Endodermal cell (in vitro differentiated cells): ENCODE measurements at regions not wholly inside any gene's neighbourhood (a gene's known extent, or its start where the extent isn't known, plus 50 kb on each side); places are given as distances from the start of the nearest gene placed in this dataset.

Experiments
- DNase-seq: peaks from one replicate; pipeline ENCODE4 v3.0.0-alpha.2; 2017
- H3K27ac ChIP-seq: 2 replicates; pipeline ENCODE4 v1.5.1; 2013; ENCODE audit warnings: mild to moderate bottlenecking, low read depth, low read length, moderate library complexity
- H3K27me3 ChIP-seq: 2 replicates; pipeline ENCODE4 v1.6.1; 2013; ENCODE audit warnings: mild to moderate bottlenecking, low read length, moderate library complexity; ENCODE audit not compliant: insufficient read depth, control insufficient read depth, poor library complexity, severe bottlenecking
- H3K36me3 ChIP-seq: 2 replicates; pipeline ENCODE4 v1.7.0; 2013; ENCODE audit warnings: mild to moderate bottlenecking, low read length, moderate library complexity; ENCODE audit not compliant: control insufficient read depth, insufficient read depth
- H3K4me1 ChIP-seq: one replicate; pipeline ENCODE4 v1.7.0; 2013; ENCODE audit warnings: low read length; ENCODE audit not compliant: control insufficient read depth, insufficient read depth
- H3K4me3 ChIP-seq: 2 replicates; pipeline ENCODE4 v1.5.1; 2013; ENCODE audit warnings: mild to moderate bottlenecking, low read length, moderate library complexity
- H3K9ac ChIP-seq: 2 replicates; pipeline ENCODE4 v1.6.1; 2013; ENCODE audit warnings: mild to moderate bottlenecking, low read length, moderate library complexity; ENCODE audit not compliant: poor library complexity, severe bottlenecking; ENCODE audit errors: extremely low read depth
- H3K9me3 ChIP-seq: 2 replicates; pipeline ENCODE4 v1.6.1; 2013; ENCODE audit warnings: mild to moderate bottlenecking, low read length, moderate library complexity; ENCODE audit not compliant: control insufficient read depth
- H3K27ac Mint-ChIP-seq: 2 replicates; pipeline ENCODE4 v1.8.0; 2020; ENCODE audit warnings: mixed read lengths
- H3K27me3 Mint-ChIP-seq: 2 replicates; pipeline ENCODE4 v1.8.0; 2021; ENCODE audit warnings: mild to moderate bottlenecking, mixed read lengths; ENCODE audit not compliant: insufficient read depth
- H3K36me3 Mint-ChIP-seq: 2 replicates; pipeline ENCODE4 v1.8.0; 2020; ENCODE audit warnings: low read depth, mixed read lengths
- H3K4me1 Mint-ChIP-seq: 2 replicates; pipeline ENCODE4 v1.8.0; 2020; ENCODE audit warnings: mixed read lengths
- H3K4me3 Mint-ChIP-seq: 2 replicates; pipeline ENCODE4 v1.8.0; 2020; ENCODE audit warnings: mild to moderate bottlenecking, moderate library complexity, mixed read lengths
- H3K9me3 Mint-ChIP-seq: 2 replicates; pipeline ENCODE4 v1.8.0; 2020; ENCODE audit warnings: mild to moderate bottlenecking, mixed read lengths
- WGBS, 2 experiments: methylation state at CpG; one replicate each; pipeline versions ENCODE4 v1.1.5 to v1.1.7; 2013; ENCODE audit warnings: missing lambda C conversion rate in 2 of 2, mixed read lengths in 1 of 2; ENCODE audit not compliant: insufficient coverage in 1 of 2, insufficient read length in 1 of 2; 5-methylcytosine and 5-hydroxymethylcytosine counted together
- TF ChIP-seq, protein P1 (sequence below): fragments of 200-600 bp; sonication (generic); conservative IDR thresholded peaks from 2 replicates; pipeline ENCODE4 v1.5.0; 2021; ENCODE audit warnings: antibody characterized with exemption, mild to moderate bottlenecking

DNA sequence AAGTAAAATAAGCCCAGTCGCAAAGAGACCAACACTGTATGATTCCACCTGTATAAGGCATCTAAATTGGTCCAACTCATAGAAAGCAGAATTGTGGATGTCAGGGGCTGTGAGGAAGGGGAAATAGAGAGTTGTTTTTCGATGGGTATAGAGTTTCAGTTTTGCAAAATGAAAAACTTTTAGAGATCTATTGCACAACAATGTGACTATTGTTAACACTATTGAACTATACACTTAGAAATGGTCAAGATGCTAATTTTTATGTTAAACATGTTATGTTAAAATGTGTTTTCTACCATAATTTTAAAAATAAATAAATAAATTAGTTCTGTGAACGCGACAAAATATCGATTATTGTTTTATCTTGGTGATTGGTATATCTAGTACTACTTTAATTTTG lies 192.4 kb downstream of the PTGER3 start:
- Histone ChIP-seq H3K9ac (no peak overlapping the region), H3K9me3 (no peaks in the 10 kb centered on the region), H3K36me3 (no peaks in the 10 kb centered on the region), H3K4me3 (no peak overlapping the region), H3K4me1 (no peaks in the 10 kb centered on the region), H3K27me3 (no peaks in the 10 kb centered on the region), H3K27ac (no peak overlapping the region)
- H3K36me3 Mint-ChIP-seq, result no peaks in the 10 kb centered on the region
- no peaks in the 10 kb centered on the region for H3K27me3 Mint-ChIP-seq
- H3K27ac Mint-ChIP-seq, result no peak overlapping the region
- peaks cover 3% of the 10 kb centered on the region for H3K9me3 Mint-ChIP-seq
- H3K4me3 Mint-ChIP-seq, result no peak overlapping the region
- no peak for DNase-seq
- TF ChIP-seq, protein P1, sequence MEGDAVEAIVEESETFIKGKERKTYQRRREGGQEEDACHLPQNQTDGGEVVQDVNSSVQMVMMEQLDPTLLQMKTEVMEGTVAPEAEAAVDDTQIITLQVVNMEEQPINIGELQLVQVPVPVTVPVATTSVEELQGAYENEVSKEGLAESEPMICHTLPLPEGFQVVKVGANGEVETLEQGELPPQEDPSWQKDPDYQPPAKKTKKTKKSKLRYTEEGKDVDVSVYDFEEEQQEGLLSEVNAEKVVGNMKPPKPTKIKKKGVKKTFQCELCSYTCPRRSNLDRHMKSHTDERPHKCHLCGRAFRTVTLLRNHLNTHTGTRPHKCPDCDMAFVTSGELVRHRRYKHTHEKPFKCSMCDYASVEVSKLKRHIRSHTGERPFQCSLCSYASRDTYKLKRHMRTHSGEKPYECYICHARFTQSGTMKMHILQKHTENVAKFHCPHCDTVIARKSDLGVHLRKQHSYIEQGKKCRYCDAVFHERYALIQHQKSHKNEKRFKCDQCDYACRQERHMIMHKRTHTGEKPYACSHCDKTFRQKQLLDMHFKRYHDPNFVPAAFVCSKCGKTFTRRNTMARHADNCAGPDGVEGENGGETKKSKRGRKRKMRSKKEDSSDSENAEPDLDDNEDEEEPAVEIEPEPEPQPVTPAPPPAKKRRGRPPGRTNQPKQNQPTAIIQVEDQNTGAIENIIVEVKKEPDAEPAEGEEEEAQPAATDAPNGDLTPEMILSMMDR, result no peak
- H3K4me1 Mint-ChIP-seq, result no peaks in the 10 kb centered on the region
- WGBS, 2 experiments, result 91% methylated on average over 1 of the region's 5 CpGs; no CpG with 5 or more reads in 1 of the 2 experiments

DNA sequence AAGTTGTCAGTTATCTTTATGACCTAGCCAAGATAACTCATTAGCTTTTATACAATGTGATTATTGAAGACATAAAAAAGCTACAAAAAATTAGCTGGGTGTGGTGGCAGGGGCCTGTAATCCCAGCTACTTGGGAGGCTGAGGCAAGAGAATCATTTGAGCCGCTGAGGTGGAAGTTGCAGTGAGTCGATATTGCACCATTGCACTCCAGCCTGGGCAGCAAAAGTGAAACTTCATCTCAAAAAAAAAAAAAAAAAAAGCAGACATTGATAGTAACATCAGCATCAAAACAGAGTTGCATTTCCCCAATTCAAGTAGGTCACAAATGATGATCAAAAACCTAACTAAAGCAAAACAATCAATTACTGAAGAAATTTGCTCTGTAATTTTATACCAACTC lies 191.4 kb downstream of the PTGER3 start:
- TF ChIP-seq, protein P1, result no peak
- Mint-ChIP-seq H3K4me3 (no peak overlapping the region), H3K27ac (no peak overlapping the region), H3K9me3 (peaks cover 2% of the 10 kb centered on the region), H3K27me3 (no peaks in the 10 kb centered on the region), H3K36me3 (no peaks in the 10 kb centered on the region), H3K4me1 (no peaks in the 10 kb centered on the region)
- Histone ChIP-seq H3K9ac (no peak overlapping the region), H3K4me3 (no peak overlapping the region), H3K27ac (no peak overlapping the region), H3K9me3 (no peaks in the 10 kb centered on the region), H3K36me3 (no peaks in the 10 kb centered on the region), H3K27me3 (no peaks in the 10 kb centered on the region), H3K4me1 (no peaks in the 10 kb centered on the region)
- no peak for DNase-seq
- WGBS, 2 experiments, result 85% methylated on average over 2 of the region's 2 CpGs; no CpG with 5 or more reads in 1 of the 2 experiments

DNA sequence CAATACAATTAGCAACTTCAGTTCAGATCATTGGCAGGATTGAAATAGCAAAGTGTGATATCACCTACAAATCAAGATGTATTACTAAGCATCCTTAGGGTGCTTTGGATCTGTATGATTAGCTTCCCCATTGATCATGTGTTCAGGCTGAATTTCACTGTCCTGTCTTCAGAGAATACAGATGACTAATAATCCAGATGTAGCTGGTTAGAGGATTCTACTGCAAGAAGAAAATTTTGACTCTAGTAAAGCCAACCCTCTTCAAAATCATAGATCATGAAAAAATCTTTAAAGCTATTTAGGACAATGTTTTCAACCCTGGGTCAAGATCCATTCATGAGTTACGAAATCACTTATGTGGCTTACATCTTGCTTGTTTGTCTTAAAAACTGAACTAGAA lies 184.4 kb downstream of the PTGER3 start:
- peaks cover 2% of the 10 kb centered on the region for H3K27me3 Mint-ChIP-seq

More for the DNA sequence above, 184.4 kb downstream of the PTGER3 start:
- no peak overlapping the region for H3K9ac ChIP-seq
- H3K9me3 Mint-ChIP-seq, result no peaks in the 10 kb centered on the region
- no peaks in the 10 kb centered on the region for H3K36me3 ChIP-seq
- DNase-seq, result no peak
- no peaks in the 10 kb centered on the region for H3K4me1 Mint-ChIP-seq
- H3K27ac ChIP-seq, result no peak overlapping the region
- no peak overlapping the region for H3K4me3 ChIP-seq
- no peaks in the 10 kb centered on the region for H3K36me3 Mint-ChIP-seq
- 92% methylated on average over 1 of the region's 1 CpG; no CpG with 5 or more reads in 1 of the 2 experiments for WGBS, 2 experiments
- H3K9me3 ChIP-seq, result no peaks in the 10 kb centered on the region
- no peak overlapping the region for H3K4me3 Mint-ChIP-seq
- TF ChIP-seq, protein P1, result no peak
- H3K4me1 ChIP-seq, result no peaks in the 10 kb centered on the region
- no peaks in the 10 kb centered on the region for H3K27me3 ChIP-seq
- no peak overlapping the region for H3K27ac Mint-ChIP-seq
